ENCODE measurements at regions not wholly inside any gene's neighbourhood (a gene's known extent, or its start where the extent isn't known, plus 50 kb on each side); places are given as distances from the start of the nearest gene placed in this dataset.

- H3K9me3 ChIP-seq: no peaks in the 10 kb centered on the region
- DNase-seq: no peak
- H3K27me3 ChIP-seq: no peaks in the 10 kb centered on the region
- intact Hi-C loops (cut with DNase I; ENCODE audit: low total_unique reads): no loop called here
- no peaks in the 10 kb centered on the region for H3K36me3 ChIP-seq
- H3K27ac ChIP-seq: peak overlapping the region in 1 of 2 donors; percentile 27
- no peaks in the 10 kb centered on the region for H3K4me1 ChIP-seq
- TF ChIP-seq CTCF (IDR thresholded peaks at IDR 0.05) (no peak), POLR2A (IDR thresholded peaks at IDR 0.05) (no peak)
- no peak overlapping the region for H3K4me3 ChIP-seq
These were observed 108.3 kb upstream of the ADAMTSL1 start for GRCh38 chr9:18365651-18366050.

GRCh38 chr9:18366184-18366583 lies 107.8 kb upstream of the ADAMTSL1 start:
- TF ChIP-seq CTCF (IDR thresholded peaks at IDR 0.05) (no peak), POLR2A (IDR thresholded peaks at IDR 0.05) (no peak)
- H3K27ac ChIP-seq: no peak overlapping the region
- DNase-seq: no peak
- H3K27me3 ChIP-seq: no peaks in the 10 kb centered on the region
- H3K4me3 ChIP-seq: no peak overlapping the region
- no peaks in the 10 kb centered on the region for H3K36me3 ChIP-seq
- no peaks in the 10 kb centered on the region for H3K9me3 ChIP-seq
- intact Hi-C loops (cut with DNase I; ENCODE audit: low total_unique reads): no loop called here
- H3K4me1 ChIP-seq: no peaks in the 10 kb centered on the region

GRCh38 chr9:18368206-18368605 lies 105.7 kb upstream of the ADAMTSL1 start:
- no peaks in the 10 kb centered on the region for H3K27me3 ChIP-seq
- H3K4me1 ChIP-seq: no peaks in the 10 kb centered on the region
- TF ChIP-seq CTCF (IDR thresholded peaks at IDR 0.05) (no peak), POLR2A (IDR thresholded peaks at IDR 0.05) (no peak)
- H3K36me3 ChIP-seq: no peaks in the 10 kb centered on the region
- H3K9me3 ChIP-seq: no peaks in the 10 kb centered on the region
- H3K4me3 ChIP-seq: no peak overlapping the region
- H3K27ac ChIP-seq: no peak overlapping the region
- DNase-seq: no peak
- intact Hi-C loops (cut with DNase I; ENCODE audit: low total_unique reads): no loop called here

GRCh38 chr9:18371141-18371540 lies 102.8 kb upstream of the ADAMTSL1 start:
- DNase-seq: no peak
- TF ChIP-seq CTCF (IDR thresholded peaks at IDR 0.05) (no peak), POLR2A (IDR thresholded peaks at IDR 0.05) (no peak)
- H3K4me3 ChIP-seq: no peak overlapping the region
- peak overlapping the region; percentile 62 to 69 for H3K27ac ChIP-seq
- no peaks in the 10 kb centered on the region for H3K27me3 ChIP-seq
- intact Hi-C loops (cut with DNase I; ENCODE audit: low total_unique reads): no loop called here
- no peaks in the 10 kb centered on the region for H3K36me3 ChIP-seq
- H3K9me3 ChIP-seq: no peaks in the 10 kb centered on the region
- H3K4me1 ChIP-seq: no peaks in the 10 kb centered on the region

GRCh38 chr9:18371621-18372020 lies 102.3 kb upstream of the ADAMTSL1 start:
- Histone ChIP-seq H3K36me3 (no peaks in the 10 kb centered on the region), H3K27me3 (no peaks in the 10 kb centered on the region), H3K27ac (peak overlapping the region; percentile 62 to 69), H3K4me3 (no peak overlapping the region), H3K4me1 (no peaks in the 10 kb centered on the region), H3K9me3 (no peaks in the 10 kb centered on the region)
- TF ChIP-seq CTCF (IDR thresholded peaks at IDR 0.05): no peak
- TF ChIP-seq POLR2A (IDR thresholded peaks at IDR 0.05): no peak
- intact Hi-C loops (cut with DNase I; ENCODE audit: low total_unique reads): no loop called here
- peak in 1 of 2 donors; percentile 70 for DNase-seq

Measured in uterus (tissue), 3 donors.